ENCODE measurements at regions not wholly inside any gene's neighbourhood (a gene's known extent, or its start where the extent isn't known, plus 50 kb on each side); places are given as distances from the start of the nearest gene placed in this dataset.

DNA sequence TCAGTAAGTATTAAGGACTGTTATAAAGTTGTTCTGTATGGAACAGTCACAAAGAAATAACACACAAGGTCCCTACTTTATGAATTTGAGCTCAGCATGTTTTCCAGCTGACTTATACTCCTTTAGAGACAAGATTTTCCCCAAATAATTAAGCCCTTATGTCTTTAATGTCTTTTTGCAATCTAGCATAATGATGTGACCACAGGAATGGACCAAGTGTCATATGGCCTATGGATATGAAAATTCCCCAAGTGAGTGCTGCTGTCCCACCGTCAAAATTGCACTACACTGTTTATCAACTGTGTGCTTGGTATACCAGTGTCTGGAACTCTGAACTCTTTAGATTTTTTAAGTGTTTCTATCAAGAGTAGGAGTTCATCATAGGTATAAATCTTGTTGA is 369.6 kb downstream of the PID1 start:
- H4K20me1 ChIP-seq (ENCODE audit: low read length), result no peaks in the 10 kb centered on the region
- TF ChIP-seq EZH2phosphoT487 (IDR thresholded peaks at IDR 0.05; ENCODE audit: borderline replicate concordance, low read length) (no peak), EZH2 (IDR thresholded peaks at IDR 0.05; ENCODE audit: low read length, unreplicated experiment) (no peak)
- TF ChIP-seq, protein P1, sequence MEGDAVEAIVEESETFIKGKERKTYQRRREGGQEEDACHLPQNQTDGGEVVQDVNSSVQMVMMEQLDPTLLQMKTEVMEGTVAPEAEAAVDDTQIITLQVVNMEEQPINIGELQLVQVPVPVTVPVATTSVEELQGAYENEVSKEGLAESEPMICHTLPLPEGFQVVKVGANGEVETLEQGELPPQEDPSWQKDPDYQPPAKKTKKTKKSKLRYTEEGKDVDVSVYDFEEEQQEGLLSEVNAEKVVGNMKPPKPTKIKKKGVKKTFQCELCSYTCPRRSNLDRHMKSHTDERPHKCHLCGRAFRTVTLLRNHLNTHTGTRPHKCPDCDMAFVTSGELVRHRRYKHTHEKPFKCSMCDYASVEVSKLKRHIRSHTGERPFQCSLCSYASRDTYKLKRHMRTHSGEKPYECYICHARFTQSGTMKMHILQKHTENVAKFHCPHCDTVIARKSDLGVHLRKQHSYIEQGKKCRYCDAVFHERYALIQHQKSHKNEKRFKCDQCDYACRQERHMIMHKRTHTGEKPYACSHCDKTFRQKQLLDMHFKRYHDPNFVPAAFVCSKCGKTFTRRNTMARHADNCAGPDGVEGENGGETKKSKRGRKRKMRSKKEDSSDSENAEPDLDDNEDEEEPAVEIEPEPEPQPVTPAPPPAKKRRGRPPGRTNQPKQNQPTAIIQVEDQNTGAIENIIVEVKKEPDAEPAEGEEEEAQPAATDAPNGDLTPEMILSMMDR (conservative IDR thresholded peaks at IDR 0.05; ENCODE audit: low read depth, low read length), result no peak
- no peak overlapping the region for H3K4me2 ChIP-seq (ENCODE audit: low read length)
- CTCF ChIA-PET, result no interaction called here
- no peak overlapping the region for H3K27ac ChIP-seq (ENCODE audit: low read length)
- no peaks in the 10 kb centered on the region for H3K79me2 ChIP-seq (ENCODE audit: low read length)
- no peaks in the 10 kb centered on the region for H3K9me2 ChIP-seq (replicated peaks; ENCODE audit: low read length)
- no peaks in the 10 kb centered on the region for H3K27me3 ChIP-seq (ENCODE audit: low read length)
- no peaks in the 10 kb centered on the region for H3F3A ChIP-seq (ENCODE audit: low read length, unreplicated experiment)
- no peak overlapping the region for H2AFZ ChIP-seq (ENCODE audit: low read length)
- H3K9ac ChIP-seq (ENCODE audit: low read length), result no peak overlapping the region
- H3K4me3 ChIP-seq (ENCODE audit: low read length), result no peak overlapping the region
- H3K36me3 ChIP-seq (ENCODE audit: low read depth, low read length), result no peaks in the 10 kb centered on the region
- H3K9me3 ChIP-seq (ENCODE audit: low read length), result no peaks in the 10 kb centered on the region
- no peak for ATAC-seq
- no peak for DNase-seq
- POLR2A ChIA-PET (ENCODE audit: unreplicated experiment), result no interaction called here
- no peaks in the 10 kb centered on the region for H3K4me1 ChIP-seq (ENCODE audit: insufficient read depth, low read length)
- BruUV-seq (replicated peaks), result no TSS peak
- intact Hi-C loops (cut with micrococcal nuclease), result no loop called here

GRCh38 chr2:228878138-228878537 is 392.9 kb downstream of the PID1 start:
- Histone ChIP-seq H3K79me2 (ENCODE audit: low read length) (no peaks in the 10 kb centered on the region), H3K27me3 (ENCODE audit: low read length) (no peaks in the 10 kb centered on the region), H3K4me3 (ENCODE audit: low read length) (no peak overlapping the region), H4K20me1 (ENCODE audit: low read length) (no peaks in the 10 kb centered on the region), H3K36me3 (ENCODE audit: low read depth, low read length) (no peaks in the 10 kb centered on the region), H2AFZ (ENCODE audit: low read length) (no peak overlapping the region), H3K9ac (ENCODE audit: low read length) (no peak overlapping the region), H3K9me3 (ENCODE audit: low read length) (no peaks in the 10 kb centered on the region), H3F3A (ENCODE audit: low read length, unreplicated experiment) (no peaks in the 10 kb centered on the region), H3K4me2 (ENCODE audit: low read length) (no peak overlapping the region), H3K27ac (ENCODE audit: low read length) (no peak overlapping the region), H3K4me1 (ENCODE audit: insufficient read depth, low read length) (no peaks in the 10 kb centered on the region), H3K9me2 (replicated peaks; ENCODE audit: low read length) (no peaks in the 10 kb centered on the region)
- ATAC-seq (no peak), DNase-seq (no peak)
- ChIA-PET CTCF (no interaction called here), POLR2A (ENCODE audit: unreplicated experiment) (no interaction called here)
- BruUV-seq (replicated peaks), result no TSS peak
- TF ChIP-seq, protein P1 (conservative IDR thresholded peaks at IDR 0.05; ENCODE audit: low read depth, low read length), result no peak
- TF ChIP-seq EZH2phosphoT487 (IDR thresholded peaks at IDR 0.05; ENCODE audit: borderline replicate concordance, low read length) (no peak), EZH2 (IDR thresholded peaks at IDR 0.05; ENCODE audit: low read length, unreplicated experiment) (no peak)
- intact Hi-C loops (cut with micrococcal nuclease), result no loop called here

- DNase-seq (no peak), ATAC-seq (no peak)
- POLR2A ChIA-PET (ENCODE audit: unreplicated experiment), result no interaction called here
- Histone ChIP-seq H3K4me2 (ENCODE audit: low read length) (no peak overlapping the region), H3K9me2 (replicated peaks; ENCODE audit: low read length) (no peaks in the 10 kb centered on the region), H4K20me1 (ENCODE audit: low read length) (no peaks in the 10 kb centered on the region), H2AFZ (ENCODE audit: low read length) (no peak overlapping the region), H3K4me3 (ENCODE audit: low read length) (no peak overlapping the region), H3K36me3 (ENCODE audit: low read depth, low read length) (no peaks in the 10 kb centered on the region), H3F3A (ENCODE audit: low read length, unreplicated experiment) (no peaks in the 10 kb centered on the region), H3K9me3 (ENCODE audit: low read length) (no peaks in the 10 kb centered on the region), H3K9ac (ENCODE audit: low read length) (no peak overlapping the region), H3K27ac (ENCODE audit: low read length) (no peak overlapping the region), H3K79me2 (ENCODE audit: low read length) (no peaks in the 10 kb centered on the region), H3K27me3 (ENCODE audit: low read length) (no peaks in the 10 kb centered on the region), H3K4me1 (ENCODE audit: insufficient read depth, low read length) (no peaks in the 10 kb centered on the region)
- intact Hi-C loops (cut with micrococcal nuclease), result no loop called here
- BruUV-seq (replicated peaks), result no TSS peak
- CTCF ChIA-PET, result no interaction called here
- no peak for TF ChIP-seq EZH2 (IDR thresholded peaks at IDR 0.05; ENCODE audit: low read length, unreplicated experiment)
- no peak for TF ChIP-seq EZH2phosphoT487 (IDR thresholded peaks at IDR 0.05; ENCODE audit: borderline replicate concordance, low read length)
- TF ChIP-seq, protein P1 (conservative IDR thresholded peaks at IDR 0.05; ENCODE audit: low read depth, low read length), result no peak
Observed at GRCh38 chr2:228876276-228876675, 394.8 kb downstream of the PID1 start.
